HCT116 (cell line): ENCODE measurements at regions not wholly inside any gene's neighbourhood (a gene's known extent, or its start where the extent isn't known, plus 50 kb on each side); places are given as distances from the start of the nearest gene placed in this dataset.
"Not testable (repeated sequence)": the region's sequence is repeated elsewhere in the genome, so short reads cannot be mapped to it uniquely, and the experiment has no call there.

Experiments used
- CTCF ChIP-seq, 3 experiments: fragments of 200-600 bp in 1 of 3; sonication (generic) in 1 of 3; IDR thresholded peaks in 2 of 3; conservative IDR thresholded peaks in 1 of 3; 2 replicates each; pipeline ENCODE4 v1.5.1; 2012 to 2017; ENCODE audit warnings: low read depth in 2 of 3, low read length in 2 of 3, antibody characterized with exemption in 1 of 3, borderline replicate concordance in 1 of 3, control low read depth in 1 of 3, mild to moderate bottlenecking in 1 of 3, mixed read lengths in 1 of 3, mixed run types in 1 of 3, moderate library complexity in 1 of 3; ENCODE audit not compliant: insufficient read depth in 1 of 3
- EGR1 ChIP-seq: IDR thresholded peaks from 2 replicates; pipeline ENCODE4 v1.6.1; 2012; ENCODE audit warnings: low read depth
- EZH2 ChIP-seq: fragments of 200-600 bp; sonication (generic); IDR thresholded peaks from 2 replicates; pipeline ENCODE4 v1.6.1; 2017; ENCODE audit warnings: antibody characterized with exemption, mixed run types
- EZH2phosphoT487 ChIP-seq: fragments of 200-600 bp; IDR thresholded peaks from 2 replicates; pipeline ENCODE4 v1.6.1; 2018; ENCODE audit warnings: antibody characterized with exemption, borderline replicate concordance
- MAX ChIP-seq: IDR thresholded peaks from 2 replicates; pipeline ENCODE4 v1.6.1; 2012
- POLR2A ChIP-seq: IDR thresholded peaks from 2 replicates; pipeline ENCODE4 v1.7.0; 2011; ENCODE audit warnings: borderline replicate concordance; ENCODE audit not compliant: insufficient read depth, insufficient read length; ENCODE audit errors: extremely low read depth
- POLR2AphosphoS5 ChIP-seq: IDR thresholded peaks from 2 replicates; pipeline ENCODE4 v1.6.1; 2011; ENCODE audit warnings: mild to moderate bottlenecking, low read depth, low read length, moderate library complexity
- RAD21 ChIP-seq: IDR thresholded peaks from 2 replicates; pipeline ENCODE4 v1.6.1; 2012; ENCODE audit warnings: low read depth, mild to moderate bottlenecking
- SP1 ChIP-seq: IDR thresholded peaks from 2 replicates; pipeline ENCODE4 v1.6.1; 2012; ENCODE audit warnings: low read depth
- TCF7L2 ChIP-seq: IDR thresholded peaks from 2 replicates; pipeline ENCODE4 v1.7.0; 2011; ENCODE audit warnings: borderline replicate concordance, inconsistent platforms; ENCODE audit not compliant: insufficient read depth, insufficient read length; ENCODE audit errors: extremely low read depth
- YY1 ChIP-seq: IDR thresholded peaks from 2 replicates; pipeline ENCODE4 v1.6.1; 2011; ENCODE audit warnings: low read length, low read depth, moderate library complexity, mild to moderate bottlenecking; ENCODE audit not compliant: insufficient replicate concordance; ENCODE audit errors: extremely low read depth

- TF ChIP-seq CTCF (IDR thresholded peaks at IDR 0.05 in 2 of 3, conservative IDR thresholded peaks at IDR 0.05 in 1 of 3; ENCODE audit: borderline replicate concordance in 1 of 3, insufficient read depth in 1 of 3, low read depth in 2 of 3, low read length in 2 of 3); POLR2A; TCF7L2; POLR2AphosphoS5; YY1; EZH2; SP1; MAX; RAD21; EZH2phosphoT487; EGR1: not testable (repeated sequence)
These were observed 1665.5 kb downstream of the BRINP3 start for GRCh38 chr1:188812153-188812552.
